ENCODE measurements at regions not wholly inside any gene's neighbourhood (a gene's known extent, or its start where the extent isn't known, plus 50 kb on each side); places are given as distances from the start of the nearest gene placed in this dataset.
A peak's percentile ranks its signal among the peaks of the same experiment; 100 is the strongest.

GRCh38 chr15:80343554-80343992, 60.6 kb upstream of the ARNT2 start:
- intact Hi-C loops (cut with DNase I), result no loop called here
- Histone ChIP-seq H3K4me3 (no peak overlapping the region), H3K27ac (peak overlapping the region in 3 of 12 donors; percentile 12 to 50 (median 38)), H3K9me3 (no peaks in the 10 kb centered on the region), H3K36me3 (no peaks in the 10 kb centered on the region), H3K27me3 (peaks cover 0 to 8% (median 0%) of the 10 kb centered on the region in 9 donors), H3K4me1 (peaks cover 0 to 17% (median 2%) of the 10 kb centered on the region in 12 donors)
- WGBS, 4 donors, result 55 to 65% (median 57%) methylated on average over 3 of the region's 3 CpGs
- ATAC-seq (peak; percentile 87 to 96 (median 95)), DNase-seq (peak; percentile 67 to 87 (median 82))
- no peak for TF ChIP-seq POLR2A (IDR thresholded peaks at IDR 0.05)
- TF ChIP-seq, protein P1, sequence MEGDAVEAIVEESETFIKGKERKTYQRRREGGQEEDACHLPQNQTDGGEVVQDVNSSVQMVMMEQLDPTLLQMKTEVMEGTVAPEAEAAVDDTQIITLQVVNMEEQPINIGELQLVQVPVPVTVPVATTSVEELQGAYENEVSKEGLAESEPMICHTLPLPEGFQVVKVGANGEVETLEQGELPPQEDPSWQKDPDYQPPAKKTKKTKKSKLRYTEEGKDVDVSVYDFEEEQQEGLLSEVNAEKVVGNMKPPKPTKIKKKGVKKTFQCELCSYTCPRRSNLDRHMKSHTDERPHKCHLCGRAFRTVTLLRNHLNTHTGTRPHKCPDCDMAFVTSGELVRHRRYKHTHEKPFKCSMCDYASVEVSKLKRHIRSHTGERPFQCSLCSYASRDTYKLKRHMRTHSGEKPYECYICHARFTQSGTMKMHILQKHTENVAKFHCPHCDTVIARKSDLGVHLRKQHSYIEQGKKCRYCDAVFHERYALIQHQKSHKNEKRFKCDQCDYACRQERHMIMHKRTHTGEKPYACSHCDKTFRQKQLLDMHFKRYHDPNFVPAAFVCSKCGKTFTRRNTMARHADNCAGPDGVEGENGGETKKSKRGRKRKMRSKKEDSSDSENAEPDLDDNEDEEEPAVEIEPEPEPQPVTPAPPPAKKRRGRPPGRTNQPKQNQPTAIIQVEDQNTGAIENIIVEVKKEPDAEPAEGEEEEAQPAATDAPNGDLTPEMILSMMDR (IDR thresholded peaks at IDR 0.05), result no peak

GRCh38 chr15:80350941-80351610, 53.1 kb upstream of the ARNT2 start:
- peaks cover 0 to 8% (median 0%) of the 10 kb centered on the region in 9 donors for H3K27me3 ChIP-seq
- no peak for ATAC-seq
- no peak overlapping the region for H3K4me3 ChIP-seq
- no peak for DNase-seq
- 68 to 88% (median 72%) methylated on average over 1 of the region's 1 CpG for WGBS, 4 donors
- H3K4me1 ChIP-seq, result no peaks in the 10 kb centered on the region
- intact Hi-C loops (cut with DNase I), result no loop called here
- no peaks in the 10 kb centered on the region for H3K9me3 ChIP-seq
- H3K36me3 ChIP-seq, result no peaks in the 10 kb centered on the region
- H3K27ac ChIP-seq, result no peak overlapping the region
- TF ChIP-seq, protein P1 (IDR thresholded peaks at IDR 0.05), result no peak
- TF ChIP-seq POLR2A (IDR thresholded peaks at IDR 0.05), result no peak

All from heart left ventricle (tissue), 16 donors.